NK-92 treated with Interleukin-12 subunit alpha and Interleukin-12 subunit beta, amount 100 ng/mL, for 24 hours (cell line): ENCODE measurements at regions not wholly inside any gene's neighbourhood (a gene's known extent, or its start where the extent isn't known, plus 50 kb on each side); places are given as distances from the start of the nearest gene placed in this dataset.

Source experiments
- DNase-seq: peaks from one replicate; lab custom pipeline; 2025; lab: John Stamatoyannopoulos, UW

- no peak for DNase-seq
Observed at GRCh38 chr16:85541980-85542900, 70.9 kb upstream of the GSE1 start.

- DNase-seq: no peak
Observed at GRCh38 chr16:85543536-85543935, 69.6 kb upstream of the GSE1 start.

DNA sequence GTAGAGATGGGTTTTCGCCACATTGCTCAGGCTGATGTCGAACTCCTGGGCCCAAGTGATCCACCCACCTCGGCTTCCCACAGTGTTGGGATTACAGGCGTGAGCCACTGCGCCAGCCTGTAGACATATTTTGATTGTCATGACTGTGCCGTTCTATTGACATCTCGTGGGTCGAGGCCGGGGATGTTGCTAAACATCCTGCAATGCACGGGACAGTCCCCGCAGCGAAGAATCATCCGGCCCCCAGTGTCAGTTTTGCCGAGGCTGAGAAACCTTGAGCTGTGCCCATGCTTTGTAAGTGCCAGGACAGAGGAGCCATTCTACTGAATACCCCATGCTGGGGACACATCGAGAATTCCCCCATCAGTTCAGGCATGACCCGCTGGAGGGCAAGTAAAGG lies 69.1 kb upstream of the GSE1 start:
- DNase-seq: no peak

DNA sequence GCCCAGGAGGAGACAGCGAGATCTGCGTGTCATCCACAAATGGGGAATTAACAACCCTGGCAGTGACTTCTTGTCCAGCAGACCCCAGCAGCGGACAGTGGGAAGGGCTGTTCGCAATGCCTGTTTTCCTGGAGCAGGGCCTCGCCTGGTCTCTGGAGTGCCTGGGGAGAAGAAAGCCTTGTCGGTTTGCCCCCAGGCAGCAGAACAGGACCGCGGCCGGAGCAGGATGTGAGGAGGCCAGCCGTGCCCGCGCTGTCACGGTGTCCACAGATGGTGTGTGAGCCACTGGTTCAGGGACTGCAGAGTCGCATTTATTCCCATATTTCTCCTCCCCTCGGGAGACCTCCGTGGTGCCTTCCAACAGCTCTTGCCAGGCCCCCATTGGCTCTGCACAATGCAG lies 68.5 kb upstream of the GSE1 start:
- no peak for DNase-seq

DNA sequence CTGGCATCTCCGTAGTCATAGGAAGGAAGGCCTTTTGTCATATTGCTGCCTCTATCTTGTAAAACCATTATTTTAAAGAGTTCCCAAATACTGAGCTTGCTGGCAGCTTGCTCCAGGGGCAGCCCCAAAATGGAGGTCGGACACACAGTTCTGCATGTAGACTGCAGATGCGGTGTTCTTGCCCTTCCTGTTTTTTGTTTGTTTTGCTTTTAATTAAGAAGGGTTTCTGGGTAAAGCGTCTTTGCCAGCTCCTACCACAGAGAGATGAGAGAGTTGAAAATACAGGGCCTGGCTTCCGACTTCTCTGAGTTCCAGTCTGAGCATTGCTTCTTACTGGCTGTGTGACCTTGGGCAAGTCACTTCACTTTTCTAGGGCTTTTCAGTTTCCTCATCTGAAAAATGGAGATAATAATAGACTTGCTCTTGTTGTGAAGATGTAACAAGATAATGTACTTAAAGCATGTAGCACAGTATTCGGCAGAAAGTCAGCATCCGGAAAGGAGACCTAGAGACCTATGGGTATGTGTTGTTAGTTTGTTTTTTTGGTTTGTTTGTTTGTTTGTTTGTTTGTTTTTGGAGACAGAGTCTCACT lies 67.8 kb upstream of the GSE1 start:
- no peak for DNase-seq

DNA sequence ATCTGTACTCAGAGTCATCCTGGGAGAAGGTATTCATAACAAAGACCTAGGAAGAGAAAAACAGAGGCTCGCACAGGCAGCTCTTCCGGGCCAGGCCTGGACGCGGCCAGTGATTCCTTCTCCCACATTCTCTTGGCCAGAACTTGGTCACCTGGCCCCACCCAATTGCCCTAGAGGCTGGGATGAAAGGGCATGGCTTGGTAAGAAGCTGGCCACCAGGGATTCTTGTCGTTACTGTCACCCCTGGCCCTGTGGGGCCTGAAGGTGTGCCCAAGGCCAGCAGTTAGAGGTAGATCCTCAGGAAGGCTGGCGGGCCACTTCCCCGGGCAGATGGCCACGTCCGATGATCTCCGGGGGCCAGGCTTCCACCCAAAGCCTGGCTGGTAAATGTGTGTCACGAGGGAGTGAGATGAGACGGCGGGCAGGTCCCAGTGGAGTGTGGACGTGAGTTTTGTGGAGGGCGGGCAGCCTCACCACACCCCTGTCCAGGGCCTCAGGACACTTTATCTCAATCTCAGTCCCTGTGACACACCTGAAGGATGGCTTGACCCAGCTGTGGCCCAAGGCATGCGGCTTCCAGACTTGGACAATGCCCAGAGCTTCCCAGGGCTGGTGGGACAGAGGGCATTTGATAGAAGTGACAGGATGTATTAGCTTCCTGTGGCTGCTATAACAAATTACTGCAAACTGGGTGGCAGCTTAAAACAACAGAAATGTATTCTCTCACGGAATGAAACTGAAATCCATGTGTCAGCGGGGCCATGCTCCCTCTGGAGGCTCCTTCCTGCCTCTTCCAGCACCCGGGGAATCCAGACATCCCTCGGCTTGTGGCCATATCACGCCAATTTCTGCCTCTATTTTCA lies 66.3 kb upstream of the GSE1 start:
- no peak for DNase-seq

DNA sequence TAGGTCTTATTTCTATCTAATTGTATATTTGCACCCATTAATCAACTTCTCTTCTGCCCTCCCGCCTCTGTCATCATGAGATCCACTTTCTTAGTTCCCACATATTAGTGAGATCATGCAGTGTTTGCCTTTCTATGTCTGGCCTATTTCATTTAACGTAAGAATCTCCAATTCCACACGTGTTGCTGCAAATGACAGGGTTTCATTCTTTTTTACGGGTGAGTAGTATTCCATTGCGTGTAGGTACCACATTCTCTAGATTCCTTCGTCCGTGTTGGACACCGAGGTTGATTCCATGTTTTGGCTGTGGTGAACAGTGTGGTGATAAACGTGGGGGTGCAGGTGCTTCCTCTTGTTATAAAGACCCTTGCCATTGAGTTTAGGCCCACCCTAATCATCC lies 64.7 kb upstream of the GSE1 start:
- DNase-seq: no peak

- DNase-seq: no peak
Observed at GRCh38 chr16:85549766-85550421, 63.2 kb upstream of the GSE1 start.

GRCh38 chr16:85550422-85550864 lies 62.7 kb upstream of the GSE1 start:
- DNase-seq: no peak

- no peak for DNase-seq
Observed at GRCh38 chr16:85550953-85551924, 61.9 kb upstream of the GSE1 start.

- DNase-seq: no peak
Observed at GRCh38 chr16:85552980-85553435, 60.1 kb upstream of the GSE1 start.

DNA sequence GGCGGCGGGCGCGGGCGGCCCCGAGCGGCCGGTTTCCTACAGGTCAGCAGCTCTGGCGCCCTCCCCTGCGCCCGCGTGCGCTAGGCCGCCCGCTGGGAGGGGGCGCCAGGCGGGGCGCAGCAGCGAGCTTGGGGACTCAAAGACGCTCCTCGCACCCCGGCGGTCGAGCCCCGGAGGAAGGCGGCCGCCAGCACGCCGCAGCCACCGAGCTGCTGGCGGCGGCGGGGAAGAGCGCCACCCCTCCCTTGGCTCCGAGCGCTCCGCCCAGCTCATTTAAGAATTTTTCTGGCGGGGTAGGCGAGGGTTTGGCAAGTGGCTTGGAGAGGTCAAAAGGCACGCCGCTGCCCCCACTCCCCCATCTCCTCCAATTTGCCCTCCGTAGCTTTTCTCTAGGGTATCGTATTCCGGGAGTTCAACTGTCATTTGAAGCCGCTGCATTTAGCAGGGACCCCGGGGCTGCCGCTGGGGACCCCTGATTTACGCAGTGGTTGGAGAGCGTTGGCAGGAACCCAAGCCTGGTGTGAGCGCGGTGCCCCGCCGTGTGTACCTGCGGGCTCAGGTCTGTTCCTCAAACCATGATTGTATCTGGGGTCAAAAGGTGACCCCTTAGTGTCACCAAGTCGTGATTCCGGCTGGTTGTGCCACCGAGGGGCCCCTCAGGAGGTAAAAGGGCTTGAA lies 59.5 kb upstream of the GSE1 start:
- DNase-seq: peak; percentile 64

DNA sequence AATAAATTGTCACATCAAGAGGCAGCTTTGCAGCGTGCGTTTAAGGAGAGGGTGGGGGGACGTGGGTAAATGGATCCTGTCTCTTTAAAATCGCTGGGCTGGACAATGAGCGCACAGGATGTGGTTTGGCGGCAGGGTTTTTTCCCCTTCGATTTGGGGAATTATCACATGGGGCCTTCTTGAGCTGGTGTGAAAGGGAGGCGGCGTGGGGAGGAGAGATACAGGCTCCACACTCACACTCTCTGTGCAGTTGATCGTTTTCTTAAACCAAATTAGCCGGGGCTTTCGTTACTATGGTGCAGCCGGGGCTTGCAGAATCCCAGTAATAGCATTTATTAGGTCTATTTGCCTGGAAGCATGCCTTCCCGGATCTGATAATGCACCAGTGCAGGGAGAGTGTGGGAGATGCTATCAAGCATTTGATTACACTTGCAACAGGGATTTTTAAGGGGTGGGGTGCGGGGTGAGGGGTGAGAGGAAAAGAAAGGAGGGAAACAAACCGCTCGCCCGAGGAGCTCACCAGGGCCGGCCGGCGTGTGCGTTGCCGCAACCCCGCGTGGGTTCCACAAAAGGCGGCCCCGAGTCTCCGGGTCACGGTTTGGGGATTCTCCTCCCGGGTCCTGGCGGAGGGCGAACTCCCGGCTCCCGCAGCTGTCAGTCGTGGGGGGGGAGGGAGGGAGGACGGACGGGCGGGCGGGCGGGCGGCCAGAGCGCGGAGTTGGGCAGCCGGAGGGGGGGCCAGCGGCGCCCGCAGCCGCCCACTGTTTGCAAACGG lies 58.8 kb upstream of the GSE1 start:
- peak; percentile 75 for DNase-seq

GRCh38 chr16:85554889-85555718 lies 58.0 kb upstream of the GSE1 start:
- DNase-seq: peak; percentile 75

DNA sequence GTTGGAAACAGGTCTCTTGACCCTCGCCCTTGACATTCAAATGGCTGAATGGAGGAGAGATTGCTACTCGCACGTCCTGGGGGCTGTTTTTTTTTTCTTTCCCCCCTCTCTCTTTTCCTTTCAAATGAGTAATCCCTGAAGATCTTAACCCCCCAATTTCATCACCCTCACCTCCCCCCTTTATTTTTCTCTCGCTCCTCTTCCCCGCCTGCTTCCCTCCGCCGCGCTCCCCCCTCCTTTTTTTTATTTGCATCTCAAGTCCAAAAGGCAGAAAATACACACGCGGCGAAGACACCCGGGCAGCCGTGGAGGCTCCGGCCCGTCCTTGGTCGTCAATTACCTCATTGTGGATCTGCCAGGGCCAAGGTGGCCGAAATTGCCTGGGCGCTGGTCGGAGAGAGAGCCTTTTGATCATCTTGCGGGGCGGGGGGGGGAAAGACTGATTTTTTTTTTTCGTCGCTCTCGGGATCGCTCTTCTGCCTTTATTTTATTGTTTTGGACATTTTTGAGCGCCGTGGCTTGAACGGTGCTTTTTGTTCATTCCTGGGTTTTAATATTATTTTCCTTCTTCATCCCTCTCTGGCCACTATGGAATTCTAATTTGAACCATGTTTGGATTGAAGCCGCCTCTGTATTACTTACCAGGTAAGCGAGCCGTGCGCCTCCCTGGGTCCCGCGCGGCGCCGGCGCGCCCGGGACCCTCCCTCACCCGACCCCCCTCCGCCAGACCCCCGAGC lies 57.2 kb upstream of the GSE1 start:
- DNase-seq: peak; percentile 30

GRCh38 chr16:85556456-85557082 lies 56.6 kb upstream of the GSE1 start:
- DNase-seq: peak; percentile 41
